HL-60 (cell line): ENCODE measurements at regions not wholly inside any gene's neighbourhood (a gene's known extent, or its start where the extent isn't known, plus 50 kb on each side); places are given as distances from the start of the nearest gene placed in this dataset.

Experiments
- CTCF ChIP-seq: IDR thresholded peaks from one replicate; pipeline ENCODE4 v1.5.1; 2011; ENCODE audit warnings: low read length, control low read depth, inconsistent platforms; ENCODE audit not compliant: insufficient read depth
- GABPA ChIP-seq: IDR thresholded peaks from 2 replicates; pipeline ENCODE4 v1.6.1; 2012; ENCODE audit warnings: low read depth
- POLR2AphosphoS5 ChIP-seq: IDR thresholded peaks from 2 replicates; pipeline ENCODE4 v1.6.1; 2012; ENCODE audit warnings: low read depth
- REST ChIP-seq: IDR thresholded peaks from 2 replicates; pipeline ENCODE4 v1.6.1; 2012; ENCODE audit warnings: low read depth; ENCODE audit not compliant: insufficient replicate concordance
- SPI1 ChIP-seq: IDR thresholded peaks from 2 replicates; pipeline ENCODE4 v1.6.1; 2012; ENCODE audit warnings: low read depth, mild to moderate bottlenecking, borderline replicate concordance

GRCh38 chr11:13550761-13551160, 55.0 kb upstream of the PTH start:
- TF ChIP-seq CTCF (no peak), POLR2AphosphoS5 (no peak), REST (no peak), SPI1 (no peak), GABPA (no peak)
